Stimulated activated naive CD8-positive, alpha-beta T cell treated with anti-CD3 and anti-CD28 coated beads, Interleukin-15, Interleukin-2, amounts not matched to agents 100 ng/mL and 50 ng/mL, for 24 hours (primary cell): ENCODE measurements at regions not wholly inside any gene's neighbourhood (a gene's known extent, or its start where the extent isn't known, plus 50 kb on each side); places are given as distances from the start of the nearest gene placed in this dataset.
"Not testable (repeated sequence)": the region's sequence is repeated elsewhere in the genome, so short reads cannot be mapped to it uniquely, and the experiment has no call there.

Experiments used
- H3K27ac Mint-ChIP-seq: one replicate; pipeline ENCODE4 v1.8.0; 2021; ENCODE audit warnings: mild to moderate bottlenecking, mixed read lengths
- H3K27me3 Mint-ChIP-seq: one replicate; pipeline ENCODE4 v1.8.0; 2021; ENCODE audit warnings: mixed read lengths
- H3K36me3 Mint-ChIP-seq: one replicate; pipeline ENCODE4 v1.8.0; 2021; ENCODE audit warnings: low read depth, mixed read lengths
- H3K4me1 Mint-ChIP-seq: one replicate; pipeline ENCODE4 v1.8.0; 2021; ENCODE audit warnings: low read depth, mixed read lengths
- H3K4me3 Mint-ChIP-seq: one replicate; pipeline ENCODE4 v1.8.0; 2021; ENCODE audit warnings: mild to moderate bottlenecking, mixed read lengths
- H3K9me3 Mint-ChIP-seq: one replicate; pipeline ENCODE4 v1.8.0; 2021; ENCODE audit warnings: mixed read lengths

- Mint-ChIP-seq H3K9me3 (peaks cover 4% of the 10 kb centered on the region), H3K27me3 (no peaks in the 10 kb centered on the region), H3K36me3 (no peaks in the 10 kb centered on the region), H3K4me3 (no peak overlapping the region), H3K27ac (no peak overlapping the region), H3K4me1 (no peaks in the 10 kb centered on the region)
Measured at GRCh38 chr7:8809320-8809719, 375.9 kb downstream of the NXPH1 start.

- Mint-ChIP-seq H3K36me3 (no peaks in the 10 kb centered on the region), H3K27ac (no peak overlapping the region), H3K9me3 (peaks cover 7% of the 10 kb centered on the region), H3K4me3 (no peak overlapping the region), H3K27me3 (no peaks in the 10 kb centered on the region), H3K4me1 (no peaks in the 10 kb centered on the region)
Measured at GRCh38 chr7:8817448-8818036, 384.1 kb downstream of the NXPH1 start.

- Mint-ChIP-seq H3K4me1 (no peaks in the 10 kb centered on the region), H3K27me3 (no peaks in the 10 kb centered on the region), H3K4me3 (no peak overlapping the region), H3K27ac (no peak overlapping the region), H3K36me3 (no peaks in the 10 kb centered on the region), H3K9me3 (peaks cover 7% of the 10 kb centered on the region)
Measured at GRCh38 chr7:8818406-8818805, 385.0 kb downstream of the NXPH1 start.

- no peak overlapping the region for H3K27ac Mint-ChIP-seq
- H3K36me3 Mint-ChIP-seq = no peaks in the 10 kb centered on the region
- peaks cover 10% of the 10 kb centered on the region for H3K9me3 Mint-ChIP-seq
- H3K4me1 Mint-ChIP-seq = no peaks in the 10 kb centered on the region
- H3K4me3 Mint-ChIP-seq = no peak overlapping the region
- H3K27me3 Mint-ChIP-seq = no peaks in the 10 kb centered on the region
Measured at GRCh38 chr7:8822595-8822994, 389.2 kb downstream of the NXPH1 start.

GRCh38 chr7:8823486-8823885 lies 390.1 kb downstream of the NXPH1 start:
- Mint-ChIP-seq H3K27me3 (no peaks in the 10 kb centered on the region), H3K4me3 (no peak overlapping the region), H3K9me3 (peaks cover 10% of the 10 kb centered on the region), H3K27ac (no peak overlapping the region), H3K4me1 (no peaks in the 10 kb centered on the region), H3K36me3 (no peaks in the 10 kb centered on the region)

- H3K4me3 Mint-ChIP-seq = no peak overlapping the region
- no peak overlapping the region for H3K27ac Mint-ChIP-seq
- no peaks in the 10 kb centered on the region for H3K36me3 Mint-ChIP-seq
Measured at GRCh38 chr7:8827329-8827728, 393.9 kb downstream of the NXPH1 start.

GRCh38 chr7:8829100-8829499 lies 395.7 kb downstream of the NXPH1 start:
- no peak overlapping the region for H3K27ac Mint-ChIP-seq

More at GRCh38 chr7:8827329-8827728, 393.9 kb downstream of the NXPH1 start:
- H3K9me3 Mint-ChIP-seq = peaks cover 3% of the 10 kb centered on the region
- no peaks in the 10 kb centered on the region for H3K4me1 Mint-ChIP-seq
- no peaks in the 10 kb centered on the region for H3K27me3 Mint-ChIP-seq

GRCh38 chr7:8831376-8831775 lies 398.0 kb downstream of the NXPH1 start:
- no peaks in the 10 kb centered on the region for H3K36me3 Mint-ChIP-seq
- H3K9me3 Mint-ChIP-seq = peaks cover 7% of the 10 kb centered on the region
- H3K4me1 Mint-ChIP-seq = no peaks in the 10 kb centered on the region
- H3K27ac Mint-ChIP-seq = no peak overlapping the region
- no peak overlapping the region for H3K4me3 Mint-ChIP-seq
- H3K27me3 Mint-ChIP-seq = no peaks in the 10 kb centered on the region

More at GRCh38 chr7:8829100-8829499, 395.7 kb downstream of the NXPH1 start:
- no peaks in the 10 kb centered on the region for H3K27me3 Mint-ChIP-seq
- peaks cover 4% of the 10 kb centered on the region for H3K9me3 Mint-ChIP-seq
- H3K4me1 Mint-ChIP-seq = no peaks in the 10 kb centered on the region
- no peak overlapping the region for H3K4me3 Mint-ChIP-seq
- H3K36me3 Mint-ChIP-seq = no peaks in the 10 kb centered on the region

GRCh38 chr7:8833355-8833754 lies 399.9 kb downstream of the NXPH1 start:
- Mint-ChIP-seq H3K27ac (no peak overlapping the region), H3K4me1 (no peaks in the 10 kb centered on the region)

GRCh38 chr7:8841171-8841570 lies 407.8 kb downstream of the NXPH1 start:
- no peaks in the 10 kb centered on the region for H3K27me3 Mint-ChIP-seq
- H3K36me3 Mint-ChIP-seq = no peaks in the 10 kb centered on the region
- no peak overlapping the region for H3K27ac Mint-ChIP-seq
- H3K9me3 Mint-ChIP-seq = peaks cover 6% of the 10 kb centered on the region
- no peaks in the 10 kb centered on the region for H3K4me1 Mint-ChIP-seq
- H3K4me3 Mint-ChIP-seq = no peak overlapping the region

More at GRCh38 chr7:8833355-8833754, 399.9 kb downstream of the NXPH1 start:
- no peak overlapping the region for H3K4me3 Mint-ChIP-seq
- H3K9me3 Mint-ChIP-seq = peaks cover 7% of the 10 kb centered on the region
- H3K27me3 Mint-ChIP-seq = no peaks in the 10 kb centered on the region
- no peaks in the 10 kb centered on the region for H3K36me3 Mint-ChIP-seq

GRCh38 chr7:8871716-8872115 lies 438.3 kb downstream of the NXPH1 start:
- Mint-ChIP-seq H3K4me3 (no peak overlapping the region), H3K9me3 (peaks cover 8% of the 10 kb centered on the region), H3K4me1 (no peaks in the 10 kb centered on the region), H3K27ac (no peak overlapping the region), H3K36me3 (no peaks in the 10 kb centered on the region), H3K27me3 (no peaks in the 10 kb centered on the region)

- Mint-ChIP-seq H3K27me3 (no peaks in the 10 kb centered on the region), H3K27ac (no peak overlapping the region), H3K4me1 (no peaks in the 10 kb centered on the region), H3K4me3 (no peak overlapping the region), H3K9me3 (peaks cover 26% of the 10 kb centered on the region), H3K36me3 (no peaks in the 10 kb centered on the region)
Measured at GRCh38 chr7:8881916-8882315, 448.5 kb downstream of the NXPH1 start.

- peaks cover 31% of the 10 kb centered on the region for H3K9me3 Mint-ChIP-seq
- no peaks in the 10 kb centered on the region for H3K36me3 Mint-ChIP-seq
- H3K27ac Mint-ChIP-seq = no peak overlapping the region
- H3K4me3 Mint-ChIP-seq = no peak overlapping the region
- no peaks in the 10 kb centered on the region for H3K4me1 Mint-ChIP-seq
- H3K27me3 Mint-ChIP-seq = no peaks in the 10 kb centered on the region
Measured at GRCh38 chr7:8885480-8886000, 452.1 kb downstream of the NXPH1 start.

- not testable (repeated sequence) for H3K4me1 Mint-ChIP-seq
Measured at GRCh38 chr7:8890346-8890745, 456.9 kb downstream of the NXPH1 start.

GRCh38 chr7:8893775-8894174 lies 460.4 kb downstream of the NXPH1 start:
- Mint-ChIP-seq H3K36me3 (no peaks in the 10 kb centered on the region), H3K27ac (no peak overlapping the region), H3K4me1 (no peaks in the 10 kb centered on the region), H3K27me3 (no peaks in the 10 kb centered on the region), H3K4me3 (no peak overlapping the region), H3K9me3 (peaks cover 9% of the 10 kb centered on the region)

More at GRCh38 chr7:8890346-8890745, 456.9 kb downstream of the NXPH1 start:
- H3K27me3 Mint-ChIP-seq, H3K27ac Mint-ChIP-seq, H3K36me3 Mint-ChIP-seq, H3K4me3 Mint-ChIP-seq: not testable (repeated sequence)
- peaks cover 20% of the 10 kb centered on the region for H3K9me3 Mint-ChIP-seq
